Right lobe of liver (tissue), 4 donors: ENCODE measurements at regions not wholly inside any gene's neighbourhood (a gene's known extent, or its start where the extent isn't known, plus 50 kb on each side); places are given as distances from the start of the nearest gene placed in this dataset.

Experiments
- CTCF ChIP-seq, 4 donors: fragments of 200-600 bp in 3 of 4; fragments of 450-650 bp in 1 of 4; IDR thresholded peaks; one replicate each; pipeline versions ENCODE4 v1.5.1 to v1.8.0; 2016 to 2022; ENCODE audit warnings: antibody characterized with exemption in 4 of 4, mild to moderate bottlenecking in 2 of 4
- POLR2A ChIP-seq: fragments of 450-650 bp; IDR thresholded peaks from one replicate; pipeline ENCODE4 v1.6.1; 2017; ENCODE audit warnings: antibody characterized with exemption, mild to moderate bottlenecking
- donor health status: DM: no; HTN: no; CAD: no.
- donor health status: DM: no; HTN: no; CAD: no.
- donor health status: DM: no; HTN: yes; CAD: no.

- TF ChIP-seq CTCF (IDR thresholded peaks at IDR 0.05): no peak
- TF ChIP-seq POLR2A: no peak
These were observed 160.4 kb downstream of the VGLL3 start for GRCh38 chr3:86830566-86830965.
